HL-60 (cell line): ENCODE measurements at regions not wholly inside any gene's neighbourhood (a gene's known extent, or its start where the extent isn't known, plus 50 kb on each side); places are given as distances from the start of the nearest gene placed in this dataset.

Experiments
- CTCF ChIP-seq: IDR thresholded peaks from one replicate; pipeline ENCODE4 v1.5.1; 2011; ENCODE audit warnings: low read length, control low read depth, inconsistent platforms; ENCODE audit not compliant: insufficient read depth
- GABPA ChIP-seq: IDR thresholded peaks from 2 replicates; pipeline ENCODE4 v1.6.1; 2012; ENCODE audit warnings: low read depth
- POLR2AphosphoS5 ChIP-seq: IDR thresholded peaks from 2 replicates; pipeline ENCODE4 v1.6.1; 2012; ENCODE audit warnings: low read depth
- REST ChIP-seq: IDR thresholded peaks from 2 replicates; pipeline ENCODE4 v1.6.1; 2012; ENCODE audit warnings: low read depth; ENCODE audit not compliant: insufficient replicate concordance
- SPI1 ChIP-seq: IDR thresholded peaks from 2 replicates; pipeline ENCODE4 v1.6.1; 2012; ENCODE audit warnings: low read depth, mild to moderate bottlenecking, borderline replicate concordance

GRCh38 chrX:101750744-101751143 lies 91.1 kb upstream of the ARMCX2 start:
- TF ChIP-seq CTCF = no peak
- TF ChIP-seq POLR2AphosphoS5 = no peak
- TF ChIP-seq GABPA = no peak
- no peak for TF ChIP-seq REST
- no peak for TF ChIP-seq SPI1
